B cell (primary cell): ENCODE measurements at regions not wholly inside any gene's neighbourhood (a gene's known extent, or its start where the extent isn't known, plus 50 kb on each side); places are given as distances from the start of the nearest gene placed in this dataset.

Source experiments
- EZH2 ChIP-seq: IDR thresholded peaks from 2 replicates; pipeline ENCODE4 v1.6.1; 2012; ENCODE audit warnings: borderline replicate concordance, low read depth, mild to moderate bottlenecking, moderate library complexity, low read length; ENCODE audit not compliant: insufficient read depth, poor library complexity, severe bottlenecking
- TF ChIP-seq, protein P1 (sequence below): fragments of 200-600 bp; IDR thresholded peaks from one replicate; pipeline ENCODE4 v1.8.0; 2022; ENCODE audit warnings: antibody characterized with exemption, mild to moderate bottlenecking

DNA sequence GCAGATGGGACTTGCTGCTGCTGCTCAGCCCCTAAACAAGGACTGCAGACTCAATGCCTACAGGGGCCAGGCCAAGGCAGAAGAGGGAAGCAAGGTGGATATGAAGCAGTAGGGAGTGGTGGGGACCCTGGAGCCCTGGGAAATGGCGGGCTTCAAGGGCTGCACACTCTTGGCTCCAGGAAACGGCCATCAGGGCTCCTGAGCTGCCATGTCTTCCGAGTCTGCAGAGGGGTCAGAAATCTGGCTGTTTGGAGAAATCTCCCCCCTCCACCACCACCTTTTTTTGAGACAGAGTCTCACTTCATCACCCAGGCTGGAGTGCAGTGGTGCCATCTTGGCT is 169.1 kb downstream of the KATNIP start:
- TF ChIP-seq, protein P1, sequence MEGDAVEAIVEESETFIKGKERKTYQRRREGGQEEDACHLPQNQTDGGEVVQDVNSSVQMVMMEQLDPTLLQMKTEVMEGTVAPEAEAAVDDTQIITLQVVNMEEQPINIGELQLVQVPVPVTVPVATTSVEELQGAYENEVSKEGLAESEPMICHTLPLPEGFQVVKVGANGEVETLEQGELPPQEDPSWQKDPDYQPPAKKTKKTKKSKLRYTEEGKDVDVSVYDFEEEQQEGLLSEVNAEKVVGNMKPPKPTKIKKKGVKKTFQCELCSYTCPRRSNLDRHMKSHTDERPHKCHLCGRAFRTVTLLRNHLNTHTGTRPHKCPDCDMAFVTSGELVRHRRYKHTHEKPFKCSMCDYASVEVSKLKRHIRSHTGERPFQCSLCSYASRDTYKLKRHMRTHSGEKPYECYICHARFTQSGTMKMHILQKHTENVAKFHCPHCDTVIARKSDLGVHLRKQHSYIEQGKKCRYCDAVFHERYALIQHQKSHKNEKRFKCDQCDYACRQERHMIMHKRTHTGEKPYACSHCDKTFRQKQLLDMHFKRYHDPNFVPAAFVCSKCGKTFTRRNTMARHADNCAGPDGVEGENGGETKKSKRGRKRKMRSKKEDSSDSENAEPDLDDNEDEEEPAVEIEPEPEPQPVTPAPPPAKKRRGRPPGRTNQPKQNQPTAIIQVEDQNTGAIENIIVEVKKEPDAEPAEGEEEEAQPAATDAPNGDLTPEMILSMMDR, result no peak
- no peak for TF ChIP-seq EZH2
